ENCODE measurements at regions not wholly inside any gene's neighbourhood (a gene's known extent, or its start where the extent isn't known, plus 50 kb on each side); places are given as distances from the start of the nearest gene placed in this dataset.
"Not testable (repeated sequence)": the region's sequence is repeated elsewhere in the genome, so short reads cannot be mapped to it uniquely, and the experiment has no call there.

GRCh38 chr18:961644-962355, 57.1 kb downstream of the ADCYAP1 start:
- H3K4me1 ChIP-seq, result peaks cover 0 to 7% (median 2%) of the 10 kb centered on the region in 4 donors
- no peak overlapping the region for H3K27ac ChIP-seq
- no peaks in the 10 kb centered on the region for H3K36me3 ChIP-seq
- intact Hi-C loops (cut with DNase I), result loop anchor here (10.0 kb wide), 1 partner anchor 97 kb away; no protein-coding TSS in a partner anchor
- TF ChIP-seq EP300 (IDR thresholded peaks at IDR 0.05) (no peak), CTCF (IDR thresholded peaks at IDR 0.05) (peak in 3 of 4 experiments; percentile 62 to 88 (median 75)), POLR2AphosphoS5 (IDR thresholded peaks at IDR 0.05) (no peak), POLR2A (IDR thresholded peaks at IDR 0.05) (no peak)
- no peaks in the 10 kb centered on the region for H3K27me3 ChIP-seq
- DNase-seq, result no peak
- H3K4me3 ChIP-seq, result peak overlapping the region in 3 of 4 donors; percentile 20 to 32 (median 27)
- H3K9me3 ChIP-seq, result no peaks in the 10 kb centered on the region
- WGBS, 2 donors, result 17 to 23% methylated on average over 19 of the region's 19 CpGs

DNA sequence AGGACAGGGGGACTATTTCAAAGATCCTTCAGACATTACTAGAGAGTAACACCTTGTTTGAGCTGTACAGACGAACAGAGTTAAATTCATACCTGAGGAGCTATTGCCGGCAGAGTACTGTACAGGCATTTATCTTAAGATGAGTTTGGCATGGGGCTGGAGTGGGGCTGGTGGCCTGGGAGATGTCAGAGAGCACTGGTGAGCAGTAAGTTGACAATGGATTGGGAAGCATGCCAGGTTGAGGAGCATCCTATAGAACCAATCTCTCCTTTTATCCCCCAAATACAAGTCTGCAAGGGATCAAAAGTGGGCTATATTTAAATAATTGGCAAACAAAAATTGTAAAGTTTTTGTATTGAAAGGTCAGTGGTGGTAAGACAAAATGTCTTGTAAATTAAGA, 58.6 kb downstream of the ADCYAP1 start:
- Histone ChIP-seq H3K4me1 (peaks cover 0 to 7% (median 2%) of the 10 kb centered on the region in 4 donors), H3K27ac (no peak overlapping the region), H3K27me3 (no peaks in the 10 kb centered on the region), H3K4me3 (no peak overlapping the region), H3K9me3 (no peaks in the 10 kb centered on the region), H3K36me3 (no peaks in the 10 kb centered on the region)
- WGBS, 2 donors, result 77 to 84% methylated on average over 2 of the region's 2 CpGs
- intact Hi-C loops (cut with DNase I), result loop anchor here (10.0 kb wide), 1 partner anchor 98 kb away; no protein-coding TSS in a partner anchor
- TF ChIP-seq POLR2A (IDR thresholded peaks at IDR 0.05) (no peak), EP300 (IDR thresholded peaks at IDR 0.05) (no peak), CTCF (IDR thresholded peaks at IDR 0.05) (no peak), POLR2AphosphoS5 (IDR thresholded peaks at IDR 0.05) (no peak)
- no peak for DNase-seq

DNA sequence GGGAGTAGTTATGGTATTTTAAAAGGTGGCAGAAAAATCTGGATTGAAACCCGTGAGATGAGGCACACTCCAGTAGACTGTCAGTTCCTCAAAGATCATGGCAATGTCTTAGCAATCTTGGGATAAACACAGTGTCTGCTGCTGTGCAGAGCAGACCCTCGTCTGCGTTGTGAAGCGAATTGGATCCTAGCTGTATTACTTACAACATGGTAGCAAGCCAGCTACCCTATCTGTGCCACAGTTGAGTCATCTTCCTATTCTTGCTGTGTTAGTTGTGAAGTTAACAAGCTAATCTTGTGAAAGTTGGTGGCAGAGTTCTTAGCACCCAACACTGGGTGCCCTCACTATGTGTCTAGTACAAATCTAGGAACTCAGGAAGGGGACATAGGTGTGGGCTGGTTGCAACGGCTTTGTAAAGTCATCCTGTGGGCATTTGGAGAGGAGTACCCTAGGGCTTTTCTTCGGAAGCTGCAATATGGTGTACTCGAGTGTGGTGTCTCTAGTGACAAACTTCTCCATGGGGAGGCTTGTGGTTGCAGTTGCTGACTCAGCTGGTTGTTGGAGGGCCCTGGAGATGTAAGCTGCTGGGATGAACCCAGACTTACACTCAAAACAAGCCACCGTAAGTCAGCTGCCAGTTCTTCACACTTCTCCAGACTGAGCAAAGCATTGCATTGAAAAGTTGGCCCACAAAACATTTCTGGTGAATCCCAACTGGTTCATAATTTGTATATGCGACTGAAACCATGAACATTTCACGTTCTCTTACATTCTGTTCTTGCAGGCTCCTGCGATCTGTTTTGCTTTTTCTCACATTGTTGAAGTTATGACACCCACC, 61.5 kb downstream of the ADCYAP1 start:
- no peak for TF ChIP-seq POLR2AphosphoS5 (IDR thresholded peaks at IDR 0.05)
- TF ChIP-seq EP300 (IDR thresholded peaks at IDR 0.05), result no peak
- no peak for TF ChIP-seq CTCF (IDR thresholded peaks at IDR 0.05)
- TF ChIP-seq POLR2A (IDR thresholded peaks at IDR 0.05), result no peak
- 81 to 87% methylated on average over 11 of the region's 11 CpGs for WGBS, 2 donors
- H3K36me3 ChIP-seq, result no peaks in the 10 kb centered on the region
- H3K27ac ChIP-seq, result no peak overlapping the region
- H3K4me3 ChIP-seq, result no peak overlapping the region
- intact Hi-C loops (cut with DNase I), result loop anchor here (10.0 kb wide), 1 partner anchor 101 kb away; no protein-coding TSS in a partner anchor
- peaks cover 0 to 7% (median 2%) of the 10 kb centered on the region in 4 donors for H3K4me1 ChIP-seq
- DNase-seq, result no peak
- H3K9me3 ChIP-seq, result no peaks in the 10 kb centered on the region
- no peaks in the 10 kb centered on the region for H3K27me3 ChIP-seq

GRCh38 chr18:966759-967576, 62.3 kb downstream of the ADCYAP1 start:
- no peak for TF ChIP-seq POLR2A (IDR thresholded peaks at IDR 0.05)
- TF ChIP-seq POLR2AphosphoS5 (IDR thresholded peaks at IDR 0.05), result no peak
- TF ChIP-seq CTCF (IDR thresholded peaks at IDR 0.05), result no peak
- no peak for TF ChIP-seq EP300 (IDR thresholded peaks at IDR 0.05)
- H3K36me3 ChIP-seq, result no peaks in the 10 kb centered on the region
- H3K4me3 ChIP-seq, result no peak overlapping the region
- peaks cover 0 to 2% (median under 1%) of the 10 kb centered on the region in 4 donors for H3K4me1 ChIP-seq
- no peaks in the 10 kb centered on the region for H3K27me3 ChIP-seq
- DNase-seq, result no peak
- intact Hi-C loops (cut with DNase I), result loop anchor here (10.0 kb wide), 1 partner anchor 102 kb away; no protein-coding TSS in a partner anchor
- H3K27ac ChIP-seq, result no peak overlapping the region
- no peaks in the 10 kb centered on the region for H3K9me3 ChIP-seq
- 60 to 62% methylated on average over 8 of the region's 8 CpGs for WGBS, 2 donors

GRCh38 chr18:968910-969309, 64.2 kb downstream of the ADCYAP1 start:
- DNase-seq, H3K4me3 ChIP-seq, H3K27ac ChIP-seq, H3K27me3 ChIP-seq, H3K4me1 ChIP-seq, H3K9me3 ChIP-seq, H3K36me3 ChIP-seq: not testable (repeated sequence)
- WGBS, 2 donors, result 70 to 89% methylated on average over 1 of the region's 1 CpG
- intact Hi-C loops (cut with DNase I), result loop anchor here (10.0 kb wide), 1 partner anchor 104 kb away; no protein-coding TSS in a partner anchor

DNA sequence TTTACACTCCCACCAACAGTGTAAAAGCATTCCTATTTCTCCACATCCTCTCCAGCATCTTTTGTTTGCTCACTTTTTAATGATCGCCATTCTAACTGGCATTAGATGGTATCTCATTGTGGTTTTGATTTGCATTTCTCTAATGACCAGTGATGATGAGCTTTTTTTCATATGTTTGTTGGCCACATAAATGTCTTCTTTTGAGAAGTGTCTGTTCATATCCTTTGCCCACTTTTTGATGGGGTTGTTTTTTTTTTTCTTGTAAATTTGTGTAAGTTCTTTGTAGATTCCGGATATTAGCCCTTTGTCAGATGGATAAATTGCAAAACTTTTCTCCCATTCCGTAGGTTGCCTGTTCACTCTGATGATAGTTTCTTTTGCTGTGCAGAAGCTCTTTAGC, 64.6 kb downstream of the ADCYAP1 start:
- WGBS, 2 donors, result 81 to 96% methylated on average over 3 of the region's 3 CpGs
- H3K36me3 ChIP-seq, DNase-seq, H3K27me3 ChIP-seq, H3K4me3 ChIP-seq, H3K27ac ChIP-seq, H3K4me1 ChIP-seq, H3K9me3 ChIP-seq: not testable (repeated sequence)
- intact Hi-C loops (cut with DNase I), result loop anchor here (10.0 kb wide), 1 partner anchor 105 kb away; no protein-coding TSS in a partner anchor

DNA sequence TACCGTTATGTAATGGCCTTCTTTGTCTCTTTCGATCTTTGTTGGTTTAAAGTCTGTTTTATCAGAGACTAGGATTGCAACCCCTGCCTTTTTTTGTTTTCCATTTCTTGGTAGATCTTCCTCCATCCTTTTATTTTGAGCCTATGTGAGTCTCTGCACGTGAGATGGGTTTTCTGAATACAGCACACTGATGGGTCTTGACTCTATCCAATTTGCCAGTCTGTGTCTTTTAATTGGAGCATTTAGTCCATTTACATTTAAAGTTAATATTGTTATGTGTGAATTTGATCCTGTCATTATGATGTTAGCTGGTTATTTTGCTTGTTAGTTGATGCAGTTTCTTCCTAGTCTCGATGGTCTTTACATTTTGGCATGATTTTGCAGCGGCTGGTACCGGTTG, 69.9 kb downstream of the ADCYAP1 start:
- H3K4me1 ChIP-seq; H3K36me3 ChIP-seq; intact Hi-C loops (cut with DNase I); H3K27me3 ChIP-seq; H3K9me3 ChIP-seq; H3K4me3 ChIP-seq; H3K27ac ChIP-seq; DNase-seq: not testable (repeated sequence)
- 80 to 83% methylated on average over 3 of the region's 6 CpGs for WGBS, 2 donors

All from sigmoid colon (tissue), 6 donors.